H1 (cell line): ENCODE measurements at regions not wholly inside any gene's neighbourhood (a gene's known extent, or its start where the extent isn't known, plus 50 kb on each side); places are given as distances from the start of the nearest gene placed in this dataset.

Experiments
- CTCF ChIA-PET: fragments of 300-600 bp; sonication (Branson Sonifier 250); formaldehyde crosslinking; loops from one replicate; lab custom pipeline; 2021; ENCODE audit not compliant: partially characterized antibody; lab: Charles Lee
- POLR2A ChIA-PET: fragments of 300-600 bp; sonication (Branson Sonifier 250); formaldehyde crosslinking; loops from one replicate; lab custom pipeline; 2021; ENCODE audit warnings: inconsistent platforms; ENCODE audit not compliant: partially characterized antibody; lab: Charles Lee
- DNase-seq, 2 experiments: peaks; one replicate each; pipeline versions ENCODE4 v3.0.0 to v3.0.0-alpha.2; 2010 to 2022; ENCODE audit warnings: low spot score in 2 of 2, low read depth in 1 of 2, mixed read lengths in 1 of 2
- FAIRE-seq: peaks from 2 replicates; lab custom pipeline; 2011; peaks lifted over from hg19 to GRCh38; lab: Jason Lieb, UNC
- H2AFZ ChIP-seq: 2 replicates; pipeline ENCODE4 v1.8.1; 2012; ENCODE audit warnings: low read length, inconsistent platforms
- H2AK5ac ChIP-seq: 2 replicates; pipeline ENCODE4 v1.6.1; 2013; ENCODE audit warnings: low read depth, low read length
- H2BK120ac ChIP-seq: replicated peaks from 2 replicates; pipeline ENCODE3; 2013; ENCODE audit warnings: low read depth, low read length, inconsistent platforms
- H2BK12ac ChIP-seq: 2 replicates; pipeline ENCODE4 v1.6.1; 2013; ENCODE audit warnings: low read depth, low read length
- H2BK15ac ChIP-seq: 2 replicates; pipeline ENCODE4 v1.6.1; 2013; ENCODE audit warnings: low read length
- H2BK20ac ChIP-seq: 2 replicates; pipeline ENCODE4 v1.6.1; 2013; ENCODE audit warnings: low read length
- H2BK5ac ChIP-seq: 2 replicates; pipeline ENCODE4 v1.6.1; 2013; ENCODE audit warnings: low read depth, low read length
- H3K14ac ChIP-seq: 2 replicates; pipeline ENCODE4 v1.6.1; 2013; ENCODE audit warnings: inconsistent platforms; ENCODE audit not compliant: insufficient read length
- H3K18ac ChIP-seq: 2 replicates; pipeline ENCODE4 v1.6.1; 2013; ENCODE audit warnings: low read length; ENCODE audit errors: extremely low read depth
- H3K23ac ChIP-seq: 2 replicates; pipeline ENCODE4 v1.6.1; 2013; ENCODE audit warnings: inconsistent platforms; ENCODE audit not compliant: insufficient read length
- H3K23me2 ChIP-seq: 2 replicates; pipeline ENCODE4 v1.6.1; 2013; ENCODE audit warnings: low read depth, low read length
- H3K27ac ChIP-seq: 2 replicates; pipeline ENCODE4 v1.6.1; 2011; ENCODE audit warnings: low read depth, low read length, inconsistent platforms
- H3K27me3 ChIP-seq, 4 experiments: replicated peaks in 1 of 4; 1 replicate in 1 of 4; 2 replicates in 3 of 4; pipeline versions ENCODE4 v1.6.1 to v1.8.1; 2011 to 2013; ENCODE audit warnings: low read length in 3 of 4, mild to moderate bottlenecking in 3 of 4, inconsistent platforms in 2 of 4, mixed read lengths in 2 of 4, moderate library complexity in 1 of 4; ENCODE audit not compliant: control insufficient read depth in 3 of 4, insufficient read depth in 3 of 4; ENCODE audit errors: extremely low read depth in 1 of 4
- H3K36me3 ChIP-seq, 4 experiments: 2 replicates each; pipeline versions ENCODE4 v1.6.1 to v1.8.1; 2011 to 2013; ENCODE audit warnings: mild to moderate bottlenecking in 4 of 4, low read length in 3 of 4, moderate library complexity in 2 of 4, control low read depth in 1 of 4, inconsistent platforms in 1 of 4; ENCODE audit not compliant: insufficient read depth in 4 of 4, control insufficient read depth in 2 of 4
- H3K4ac ChIP-seq: replicated peaks from 2 replicates; pipeline ENCODE3; 2013; ENCODE audit warnings: low read length, low read depth, mixed read lengths, inconsistent platforms; ENCODE audit not compliant: insufficient read length
- H3K4me1 ChIP-seq, 4 experiments: replicated peaks in 1 of 4; 1 replicate in 1 of 4; 2 replicates in 3 of 4; pipeline versions ENCODE4 v1.6.1 to v1.8.1; 2011 to 2013; ENCODE audit warnings: low read length in 3 of 4, inconsistent platforms in 2 of 4, mixed read lengths in 1 of 4; ENCODE audit not compliant: insufficient read depth in 4 of 4, control insufficient read depth in 3 of 4
- H3K4me2 ChIP-seq, 2 experiments: 2 replicates each; pipeline versions ENCODE4 v1.6.1 to v1.8.1; 2011 to 2013; ENCODE audit warnings: low read depth in 2 of 2, low read length in 2 of 2, control low read depth in 1 of 2, inconsistent platforms in 1 of 2, mild to moderate bottlenecking in 1 of 2; ENCODE audit not compliant: insufficient read depth in 1 of 2
- H3K4me3 ChIP-seq, 4 experiments: fragments of 200-600, 300-600 bp in 1 of 4; sonication (generic), shearing (Covaris generic), sonication (Bioruptor Twin) in 1 of 4; 2 replicates each; pipeline versions ENCODE4 v1.5.1 to v1.8.1; 2011 to 2016; ENCODE audit warnings: low read length in 4 of 4, low read depth in 3 of 4, control low read depth in 2 of 4, inconsistent platforms in 2 of 4, mild to moderate bottlenecking in 2 of 4, mixed read lengths in 1 of 4, moderate library complexity in 1 of 4; ENCODE audit not compliant: insufficient read depth in 2 of 4; ENCODE audit errors: extremely low read depth in 1 of 4
- H3K56ac ChIP-seq: replicated peaks from 2 replicates; pipeline ENCODE3; 2013; ENCODE audit warnings: low read depth, mild to moderate bottlenecking, mixed read lengths, low read length, inconsistent platforms; ENCODE audit not compliant: insufficient read length
- H3K79me1 ChIP-seq: 2 replicates; pipeline ENCODE4 v1.6.1; 2013; ENCODE audit warnings: low read depth, low read length, control low read depth
- H3K79me2 ChIP-seq, 2 experiments: 2 replicates each; pipeline versions ENCODE4 v1.6.1 to v1.8.1; 2012 to 2013; ENCODE audit warnings: low read length in 2 of 2, mild to moderate bottlenecking in 2 of 2, inconsistent platforms in 1 of 2; ENCODE audit not compliant: insufficient read depth in 2 of 2, control insufficient read depth in 1 of 2
- H3K9ac ChIP-seq, 4 experiments: replicated peaks in 1 of 4; 1 replicate in 1 of 4; 2 replicates in 3 of 4; pipeline versions ENCODE4 v1.6.1 to v1.8.1; 2011 to 2013; ENCODE audit warnings: low read depth in 3 of 4, low read length in 3 of 4, control low read depth in 2 of 4, mild to moderate bottlenecking in 2 of 4, moderate library complexity in 2 of 4, inconsistent platforms in 1 of 4; ENCODE audit errors: extremely low read depth in 1 of 4
- H3K9me3 ChIP-seq, 2 experiments: 2 replicates each; pipeline versions ENCODE4 v1.6.1 to v1.8.1; 2012 to 2013; ENCODE audit warnings: mild to moderate bottlenecking in 2 of 2, moderate library complexity in 2 of 2, control low read depth in 1 of 2, inconsistent platforms in 1 of 2, low read depth in 1 of 2, low read length in 1 of 2, mixed read lengths in 1 of 2; ENCODE audit not compliant: insufficient read depth in 2 of 2
- H4K20me1 ChIP-seq, 2 experiments: replicated peaks in 1 of 2; 2 replicates each; pipeline versions ENCODE3 to v1.8.1; 2011 to 2013; ENCODE audit warnings: inconsistent platforms in 2 of 2, low read length in 2 of 2, mild to moderate bottlenecking in 1 of 2; ENCODE audit not compliant: insufficient read depth in 2 of 2, control insufficient read depth in 1 of 2
- H4K5ac ChIP-seq: 2 replicates; pipeline ENCODE4 v1.6.1; 2013; ENCODE audit warnings: low read length, low read depth, mixed read lengths, inconsistent platforms; ENCODE audit not compliant: insufficient read length
- H4K8ac ChIP-seq: 2 replicates; pipeline ENCODE4 v1.8.0; 2013; ENCODE audit warnings: mild to moderate bottlenecking, moderate library complexity, low read length, inconsistent platforms; ENCODE audit not compliant: insufficient read depth; ENCODE audit errors: extremely low read depth
- H4K91ac ChIP-seq: replicated peaks from 2 replicates; pipeline ENCODE3; 2013; ENCODE audit warnings: low read length, mixed read lengths, inconsistent platforms; ENCODE audit not compliant: insufficient read length
- BCL11A ChIP-seq, 2 experiments: IDR thresholded peaks; one replicate each; pipeline ENCODE4 v1.6.1; 2011; ENCODE audit warnings: low read depth in 2 of 2, low read length in 2 of 2, mild to moderate bottlenecking in 2 of 2
- CBX5 ChIP-seq: fragments of 300-800, 300-1000 bp; sonication (generic); IDR thresholded peaks from 2 replicates; pipeline ENCODE4 v1.7.1; 2016; ENCODE audit warnings: antibody characterized with exemption, low read length, low read depth
- GABPA ChIP-seq: IDR thresholded peaks from 2 replicates; pipeline ENCODE4 v1.6.1; 2011; ENCODE audit warnings: mild to moderate bottlenecking, low read length, moderate library complexity, borderline replicate concordance; ENCODE audit not compliant: insufficient read depth
- MAFK ChIP-seq: IDR thresholded peaks from 2 replicates; pipeline ENCODE4 v1.6.1; 2012; ENCODE audit warnings: low read depth, mild to moderate bottlenecking, improper control_type of control experiment, low read length
- RNF2 ChIP-seq: fragments of 200-900, 300-1000 bp; sonication (generic); IDR thresholded peaks from 2 replicates; pipeline ENCODE4 v1.7.1; 2016; ENCODE audit warnings: borderline replicate concordance, low read depth, mild to moderate bottlenecking, antibody characterized with exemption, low read length; ENCODE audit not compliant: poor library complexity, severe bottlenecking; ENCODE audit errors: missing control alignments
- SRF ChIP-seq: IDR thresholded peaks from 2 replicates; pipeline ENCODE4 v1.6.1; 2011; ENCODE audit warnings: mild to moderate bottlenecking, low read depth, low read length, moderate library complexity
- TAF1 ChIP-seq: IDR thresholded peaks from 2 replicates; pipeline ENCODE4 v1.6.1; 2011; ENCODE audit warnings: mild to moderate bottlenecking, low read depth, low read length
- USF2 ChIP-seq: IDR thresholded peaks from 2 replicates; pipeline ENCODE4 v1.6.1; 2011; ENCODE audit warnings: low read length, improper control_type of control experiment
- WGBS, 2 experiments: shearing (Covaris generic) in 1 of 2; methylation state at CpG; one replicate each; pipeline versions ENCODE4 v1.1.6 to v1.1.7; 2013 to 2015; ENCODE audit warnings: low lambda C conversion rate in 2 of 2, mixed read lengths in 2 of 2, inconsistent platforms in 1 of 2, low coverage in 1 of 2, missing lambda C conversion rate in 1 of 2; ENCODE audit not compliant: insufficient replicate concordance in 2 of 2, insufficient coverage in 1 of 2, insufficient read length in 1 of 2; ENCODE audit errors: extremely low coverage in 1 of 2, missing lambda C conversion rate in 1 of 2; 5-methylcytosine and 5-hydroxymethylcytosine counted together

GRCh38 chr4:23120374-23120773, 427.6 kb downstream of the GBA3 start:
- no peak overlapping the region for H2BK5ac ChIP-seq
- no peak overlapping the region for H4K8ac ChIP-seq
- DNase-seq (no peak), FAIRE-seq (no peak)
- no peak overlapping the region for H3K56ac ChIP-seq
- H3K9ac ChIP-seq: no peak overlapping the region
- H2BK15ac ChIP-seq: no peak overlapping the region
- H3K9me3 ChIP-seq: no peaks in the 10 kb centered on the region
- no peak overlapping the region for H3K14ac ChIP-seq
- no peak overlapping the region for H3K4me3 ChIP-seq
- no peak overlapping the region for H3K4ac ChIP-seq
- ChIA-PET POLR2A (interaction anchor here (1.5 kb wide), 1 partner anchor 11 kb away, joined by 4 read pairs; no protein-coding TSS in a partner anchor), CTCF (interaction anchor here (1.0 to 1.6 kb wide), 3 partner anchors 10 to 90 kb away, joined by 3 to 9 read pairs (median 4); no protein-coding TSS in a partner anchor)
- no peaks in the 10 kb centered on the region for H4K20me1 ChIP-seq
- no peaks in the 10 kb centered on the region for H3K36me3 ChIP-seq
- no peak overlapping the region for H4K5ac ChIP-seq
- no peaks in the 10 kb centered on the region for H3K23me2 ChIP-seq
- no peak overlapping the region for H3K4me2 ChIP-seq
- 90% methylated on average over 3 of the region's 3 CpGs; no CpG with 5 or more reads in 1 of the 2 experiments for WGBS, 2 experiments
- no peaks in the 10 kb centered on the region for H3K79me1 ChIP-seq
- no peak overlapping the region for H2BK20ac ChIP-seq
- H3K18ac ChIP-seq: no peak overlapping the region
- H3K4me1 ChIP-seq: peaks cover 0 to 3% (median 0%) of the 10 kb centered on the region in 4 experiments; a peak in 1 of 7 replicates
- no peak overlapping the region for H2BK12ac ChIP-seq
- H2AFZ ChIP-seq: no peak overlapping the region
- no peak overlapping the region for H3K27ac ChIP-seq
- TF ChIP-seq TAF1 (no peak), USF2 (no peak), MAFK (no peak), SRF (no peak), BCL11A (IDR thresholded peaks at IDR 0.05; ENCODE audit: low read depth in 2 of 2, low read length in 2 of 2) (no peak), CBX5 (no peak), GABPA (no peak), RNF2 (no peak)
- H4K91ac ChIP-seq: no peak overlapping the region
- H3K23ac ChIP-seq: no peak overlapping the region
- no peak overlapping the region for H2BK120ac ChIP-seq
- H3K27me3 ChIP-seq: peaks cover 0 to 1% (median 0%) of the 10 kb centered on the region in 4 experiments; a peak in 1 of 7 replicates
- H3K79me2 ChIP-seq: no peaks in the 10 kb centered on the region
- H2AK5ac ChIP-seq: no peak overlapping the region
